ENCODE measurements at regions not wholly inside any gene's neighbourhood (a gene's known extent, or its start where the extent isn't known, plus 50 kb on each side); places are given as distances from the start of the nearest gene placed in this dataset.

- POLR2A ChIA-PET = no interaction called here
Measured at GRCh38 chr1:157409927-157410326, 142.4 kb downstream of the FCRL5 start.

More at GRCh38 chr1:157409927-157410326, 142.4 kb downstream of the FCRL5 start:
- H3K27me3 ChIP-seq (ENCODE audit: insufficient read depth) = no peaks in the 10 kb centered on the region
- H3K9ac ChIP-seq = no peak overlapping the region
- H3K27ac ChIP-seq (ENCODE audit: low read depth in 2 of 2, low read length in 1 of 2) = no peak overlapping the region
- H4K20me1 ChIP-seq (ENCODE audit: insufficient read depth) = no peaks in the 10 kb centered on the region
- TF ChIP-seq MXI1 (IDR thresholded peaks at IDR 0.05; ENCODE audit: low read depth, low read length) (no peak), TAF1 (IDR thresholded peaks at IDR 0.05; ENCODE audit: borderline replicate concordance, low read depth, low read length) (no peak), MAX (IDR thresholded peaks at IDR 0.05; ENCODE audit: low read depth) (no peak), JUND (IDR thresholded peaks at IDR 0.05) (no peak), REST (IDR thresholded peaks at IDR 0.05; ENCODE audit: low read depth, low read length) (no peak), CHD2 (IDR thresholded peaks at IDR 0.05; ENCODE audit: low read length, partially characterized antibody) (no peak), FOXJ3 (CRISPR knock-in tag; IDR thresholded peaks at IDR 0.05) (no peak), FOXM1 (IDR thresholded peaks at IDR 0.05; ENCODE audit: low read depth) (no peak), PBX3 (IDR thresholded peaks at IDR 0.05) (no peak), TCF12 (IDR thresholded peaks at IDR 0.05) (no peak), ZBTB33 (IDR thresholded peaks at IDR 0.05; ENCODE audit: borderline replicate concordance, low read depth) (no peak), RAD21 (IDR thresholded peaks at IDR 0.05; ENCODE audit: low read length) (no peak), GATA2 (CRISPR knock-in tag; IDR thresholded peaks at IDR 0.05) (no peak), YY1 (IDR thresholded peaks at IDR 0.05; ENCODE audit: low read depth) (no peak)
- H3F3A ChIP-seq (replicated peaks; ENCODE audit: insufficient read depth) = no peaks in the 10 kb centered on the region
- no peaks in the 10 kb centered on the region for H3K9me3 ChIP-seq
- no peaks in the 10 kb centered on the region for H3K4me1 ChIP-seq (ENCODE audit: control insufficient read depth in 1 of 2, insufficient read depth in 2 of 2, low read depth in 1 of 2, low read length in 1 of 2)
- H3K36me3 ChIP-seq (replicated peaks in 1 of 2; ENCODE audit: control insufficient read depth in 1 of 2, insufficient read depth in 2 of 2, low read length in 1 of 2) = no peaks in the 10 kb centered on the region
- 1% methylated on average over 6 of the region's 6 CpGs for WGBS (ENCODE audit: low lambda C conversion rate)
- no peak for DNase-seq
- H3K4me3 ChIP-seq (ENCODE audit: low read depth in 2 of 2, low read length in 1 of 2) = no peak overlapping the region
- H2AFZ ChIP-seq (ENCODE audit: low read depth) = no peak overlapping the region
- H3K4me2 ChIP-seq = no peak overlapping the region
- H3K9me2 ChIP-seq = no peaks in the 10 kb centered on the region
- CTCF ChIA-PET = no interaction called here
- no peaks in the 10 kb centered on the region for H3K79me2 ChIP-seq (ENCODE audit: insufficient read depth)

Measured in SK-N-SH (cell line).